IPS-20b (cell line): ENCODE measurements at regions not wholly inside any gene's neighbourhood (a gene's known extent, or its start where the extent isn't known, plus 50 kb on each side); places are given as distances from the start of the nearest gene placed in this dataset.

Experiments used
- H3K27ac ChIP-seq: one replicate; pipeline ENCODE4 v1.5.1; 2013; ENCODE audit warnings: low read length
- H3K27me3 ChIP-seq: 2 replicates; pipeline ENCODE4 v1.6.1; 2013; ENCODE audit warnings: mild to moderate bottlenecking, low read length, inconsistent platforms; ENCODE audit not compliant: insufficient read depth
- H3K36me3 ChIP-seq: 2 replicates; pipeline ENCODE4 v1.6.1; 2013; ENCODE audit warnings: low read depth, mild to moderate bottlenecking, inconsistent platforms, low read length, moderate library complexity; ENCODE audit not compliant: insufficient read depth
- H3K4me1 ChIP-seq: 2 replicates; pipeline ENCODE4 v1.6.1; 2013; ENCODE audit warnings: mild to moderate bottlenecking, control low read depth, inconsistent platforms, low read length, moderate library complexity; ENCODE audit not compliant: insufficient read depth
- H3K4me3 ChIP-seq: 2 replicates; pipeline ENCODE4 v1.5.1; 2013; ENCODE audit warnings: mild to moderate bottlenecking, low read length, inconsistent platforms
- H3K9ac ChIP-seq: 2 replicates; pipeline ENCODE4 v1.6.1; 2013; ENCODE audit warnings: low read depth, mild to moderate bottlenecking, inconsistent platforms, low read length, moderate library complexity
- H3K9me3 ChIP-seq: 2 replicates; pipeline ENCODE4 v1.6.1; 2013; ENCODE audit warnings: mild to moderate bottlenecking, low read depth, low read length, inconsistent platforms; ENCODE audit not compliant: insufficient read depth

GRCh38 chr10:84907461-84908009 lies 579.1 kb downstream of the CCSER2 start:
- H3K4me1 ChIP-seq = no peaks in the 10 kb centered on the region
- no peak overlapping the region for H3K4me3 ChIP-seq
- H3K27me3 ChIP-seq = no peaks in the 10 kb centered on the region
- no peak overlapping the region for H3K9ac ChIP-seq
- no peak overlapping the region for H3K27ac ChIP-seq
- H3K9me3 ChIP-seq = no peaks in the 10 kb centered on the region
- H3K36me3 ChIP-seq = no peaks in the 10 kb centered on the region

GRCh38 chr10:84908491-84908890 lies 580.1 kb downstream of the CCSER2 start:
- no peak overlapping the region for H3K4me3 ChIP-seq
- H3K9ac ChIP-seq = no peak overlapping the region
- H3K9me3 ChIP-seq = no peaks in the 10 kb centered on the region
- H3K27me3 ChIP-seq = no peaks in the 10 kb centered on the region
- H3K4me1 ChIP-seq = no peaks in the 10 kb centered on the region
- no peak overlapping the region for H3K27ac ChIP-seq
- no peaks in the 10 kb centered on the region for H3K36me3 ChIP-seq

DNA sequence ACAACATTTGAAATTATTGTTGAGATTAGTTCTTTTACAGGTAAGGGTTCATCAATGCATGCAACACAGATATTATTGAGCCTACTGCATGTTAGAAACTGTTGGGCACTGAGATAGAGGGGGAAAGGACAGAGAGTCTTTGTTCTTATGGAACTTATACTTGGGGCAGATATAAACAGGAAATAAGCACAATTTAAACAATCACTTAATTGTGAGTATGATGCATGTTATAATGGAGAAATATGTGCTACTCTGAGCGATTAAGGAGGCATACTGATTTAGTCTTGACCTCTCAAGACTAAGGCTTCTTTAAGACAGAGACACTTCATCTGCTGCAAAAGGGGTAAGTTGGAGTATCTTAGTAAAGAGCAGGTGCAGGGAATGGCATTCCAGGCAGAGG lies 593.3 kb downstream of the CCSER2 start:
- Histone ChIP-seq H3K9ac (no peak overlapping the region), H3K36me3 (no peaks in the 10 kb centered on the region), H3K27ac (no peak overlapping the region)

DNA sequence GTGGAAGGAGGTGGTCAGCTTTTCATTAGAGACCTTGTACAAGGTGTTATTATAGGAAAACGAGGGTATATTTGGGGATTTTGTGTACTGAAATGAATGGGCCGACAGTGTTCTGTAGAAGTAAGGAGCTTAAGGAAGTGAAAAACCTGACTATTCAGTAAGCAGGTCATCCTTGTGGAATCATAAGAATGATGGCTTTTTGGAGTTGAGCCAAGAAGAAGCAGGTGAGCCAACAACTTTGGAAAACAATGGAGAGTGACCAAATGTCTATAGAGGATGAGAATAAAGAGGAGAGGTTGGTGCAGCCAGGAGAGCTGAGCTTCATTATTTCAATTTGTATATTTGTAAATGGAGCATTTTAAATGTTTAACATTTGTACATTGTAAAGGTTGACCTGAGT lies 595.7 kb downstream of the CCSER2 start:
- Histone ChIP-seq H3K27me3 (no peaks in the 10 kb centered on the region), H3K9me3 (no peaks in the 10 kb centered on the region), H3K4me3 (no peak overlapping the region), H3K9ac (no peak overlapping the region), H3K36me3 (no peaks in the 10 kb centered on the region), H3K27ac (no peak overlapping the region), H3K4me1 (no peaks in the 10 kb centered on the region)

More for the DNA sequence above, 593.3 kb downstream of the CCSER2 start:
- Histone ChIP-seq H3K27me3 (no peaks in the 10 kb centered on the region), H3K4me1 (no peaks in the 10 kb centered on the region), H3K4me3 (no peak overlapping the region), H3K9me3 (no peaks in the 10 kb centered on the region)

DNA sequence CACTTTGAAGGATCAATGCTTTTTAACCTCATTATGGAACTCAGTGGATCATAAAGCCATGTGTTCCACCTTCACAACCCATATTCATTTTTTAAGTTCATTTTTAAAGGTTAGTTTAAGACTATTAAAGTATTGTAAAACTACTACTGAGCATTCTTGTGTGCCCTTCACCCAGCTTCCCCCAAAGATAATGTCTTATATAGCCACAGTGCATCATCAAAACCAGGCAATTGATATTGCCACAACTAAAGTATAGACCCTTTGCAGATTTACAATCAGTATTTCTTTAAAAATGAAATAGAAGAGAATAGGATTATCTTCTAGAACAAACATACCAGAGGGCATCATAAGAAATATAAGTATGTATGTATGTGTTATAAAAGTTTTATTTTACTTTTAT lies 597.1 kb downstream of the CCSER2 start:
- Histone ChIP-seq H3K4me3 (no peak overlapping the region), H3K27me3 (no peaks in the 10 kb centered on the region), H3K27ac (no peak overlapping the region), H3K9me3 (no peaks in the 10 kb centered on the region), H3K4me1 (no peaks in the 10 kb centered on the region), H3K9ac (no peak overlapping the region), H3K36me3 (no peaks in the 10 kb centered on the region)

DNA sequence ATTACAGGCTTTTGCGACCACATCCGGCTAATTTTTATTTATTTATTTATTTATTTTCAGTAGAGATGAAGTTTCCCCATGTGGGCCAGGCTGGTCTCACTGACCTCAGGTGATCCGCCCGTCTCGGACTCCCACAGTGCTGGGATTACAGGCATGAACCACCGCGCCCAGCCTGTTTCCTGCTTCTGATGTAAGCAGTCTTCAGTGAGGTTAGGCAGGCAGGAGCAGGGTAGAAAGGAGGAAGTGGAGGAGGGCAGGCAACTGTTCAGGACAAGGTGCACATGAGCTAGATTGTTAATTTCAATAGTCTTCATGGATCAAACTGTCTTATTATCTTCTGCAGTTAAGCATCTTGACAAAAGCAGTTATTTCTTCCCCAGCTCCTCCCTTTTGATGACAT lies 605.0 kb downstream of the CCSER2 start:
- no peak overlapping the region for H3K27ac ChIP-seq
- no peaks in the 10 kb centered on the region for H3K27me3 ChIP-seq
- no peaks in the 10 kb centered on the region for H3K36me3 ChIP-seq
- no peaks in the 10 kb centered on the region for H3K9me3 ChIP-seq
- no peaks in the 10 kb centered on the region for H3K4me1 ChIP-seq
- no peak overlapping the region for H3K9ac ChIP-seq
- no peak overlapping the region for H3K4me3 ChIP-seq

DNA sequence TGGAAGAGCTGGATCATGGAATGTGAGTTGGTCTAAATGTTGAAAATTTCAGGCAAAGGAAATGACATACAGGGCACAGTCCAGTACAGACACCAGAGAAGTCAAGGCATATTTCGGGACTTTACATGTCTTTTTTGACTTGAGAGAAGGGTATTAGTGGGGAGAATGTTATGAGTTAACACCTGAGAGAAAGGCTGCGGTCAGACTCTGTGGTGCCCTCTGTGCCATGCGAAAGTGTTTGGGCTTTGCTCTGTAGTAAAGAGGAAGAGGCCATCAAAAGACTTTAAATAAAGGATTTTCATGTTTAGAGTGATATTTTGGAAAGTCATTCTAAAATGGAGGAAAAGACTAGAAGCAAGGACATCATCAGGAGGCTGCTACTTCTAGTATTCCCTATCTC lies 607.4 kb downstream of the CCSER2 start:
- H3K4me3 ChIP-seq = no peak overlapping the region
- no peaks in the 10 kb centered on the region for H3K27me3 ChIP-seq
- no peaks in the 10 kb centered on the region for H3K9me3 ChIP-seq
- H3K9ac ChIP-seq = no peak overlapping the region
- no peaks in the 10 kb centered on the region for H3K36me3 ChIP-seq
- H3K27ac ChIP-seq = no peak overlapping the region
- H3K4me1 ChIP-seq = peaks cover 6% of the 10 kb centered on the region; the same call in 1 of the 2 replicates

- no peak overlapping the region for H3K4me3 ChIP-seq
Measured at GRCh38 chr10:84938117-84938905, 609.9 kb downstream of the CCSER2 start.

GRCh38 chr10:84943541-84943940 lies 615.2 kb downstream of the CCSER2 start:
- H3K4me1 ChIP-seq = peaks cover 6% of the 10 kb centered on the region; the same call in 1 of the 2 replicates
- no peak overlapping the region for H3K27ac ChIP-seq

More at GRCh38 chr10:84938117-84938905, 609.9 kb downstream of the CCSER2 start:
- H3K9me3 ChIP-seq = no peaks in the 10 kb centered on the region
- no peak overlapping the region for H3K27ac ChIP-seq
- no peaks in the 10 kb centered on the region for H3K36me3 ChIP-seq
- no peak overlapping the region for H3K9ac ChIP-seq
- peaks cover 6% of the 10 kb centered on the region; the same call in 1 of the 2 replicates for H3K4me1 ChIP-seq
- no peaks in the 10 kb centered on the region for H3K27me3 ChIP-seq

DNA sequence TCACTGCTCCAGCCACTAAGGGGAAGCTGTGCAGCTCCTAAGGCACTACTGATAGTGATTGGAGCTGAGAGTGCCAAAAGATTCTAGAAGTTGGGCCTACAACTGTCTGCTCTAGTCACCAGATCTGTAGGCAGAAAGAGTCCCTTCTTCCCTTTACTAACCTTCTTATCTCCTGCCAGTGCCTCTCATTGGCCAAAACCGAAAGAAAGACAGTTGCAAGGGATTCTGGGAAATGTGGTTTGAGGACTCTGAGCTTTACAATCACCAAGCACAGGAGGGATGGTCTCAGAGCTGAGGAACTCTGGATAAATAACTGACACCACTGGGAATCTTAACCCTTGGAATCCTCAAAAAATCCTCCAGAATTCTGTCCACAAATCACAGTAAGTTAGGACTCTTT lies 615.8 kb downstream of the CCSER2 start:
- Histone ChIP-seq H3K9me3 (no peaks in the 10 kb centered on the region), H3K4me3 (no peak overlapping the region), H3K36me3 (no peaks in the 10 kb centered on the region), H3K9ac (no peak overlapping the region), H3K27ac (no peak overlapping the region), H3K27me3 (no peaks in the 10 kb centered on the region), H3K4me1 (peaks cover 6% of the 10 kb centered on the region; the same call in 1 of the 2 replicates)

More at GRCh38 chr10:84943541-84943940, 615.2 kb downstream of the CCSER2 start:
- H3K9ac ChIP-seq = no peak overlapping the region
- H3K27me3 ChIP-seq = no peaks in the 10 kb centered on the region
- no peaks in the 10 kb centered on the region for H3K36me3 ChIP-seq
- no peaks in the 10 kb centered on the region for H3K9me3 ChIP-seq
- H3K4me3 ChIP-seq = no peak overlapping the region

DNA sequence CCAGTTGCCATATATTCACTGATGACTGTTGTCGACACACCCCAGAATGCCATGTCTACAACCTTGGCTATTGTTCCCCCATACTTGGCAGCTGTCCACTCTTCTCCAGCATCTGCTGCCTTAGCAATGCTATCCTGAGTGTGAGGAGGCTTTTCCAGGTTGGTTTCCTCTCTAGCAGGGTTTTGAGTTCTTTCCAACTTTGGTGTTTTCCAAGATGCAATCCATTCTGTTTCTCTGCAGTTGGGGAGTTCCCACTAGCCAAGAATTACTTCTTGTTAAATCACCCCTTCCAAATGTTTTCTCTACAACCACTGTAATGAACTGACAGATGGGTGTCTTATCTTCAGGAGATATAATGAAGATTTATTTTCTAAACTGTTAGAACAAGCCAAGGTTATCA lies 617.4 kb downstream of the CCSER2 start:
- H3K9me3 ChIP-seq = no peaks in the 10 kb centered on the region
- H3K36me3 ChIP-seq = no peaks in the 10 kb centered on the region
- no peaks in the 10 kb centered on the region for H3K4me1 ChIP-seq
- no peak overlapping the region for H3K27ac ChIP-seq
- no peaks in the 10 kb centered on the region for H3K27me3 ChIP-seq
- H3K4me3 ChIP-seq = no peak overlapping the region
- H3K9ac ChIP-seq = no peak overlapping the region

DNA sequence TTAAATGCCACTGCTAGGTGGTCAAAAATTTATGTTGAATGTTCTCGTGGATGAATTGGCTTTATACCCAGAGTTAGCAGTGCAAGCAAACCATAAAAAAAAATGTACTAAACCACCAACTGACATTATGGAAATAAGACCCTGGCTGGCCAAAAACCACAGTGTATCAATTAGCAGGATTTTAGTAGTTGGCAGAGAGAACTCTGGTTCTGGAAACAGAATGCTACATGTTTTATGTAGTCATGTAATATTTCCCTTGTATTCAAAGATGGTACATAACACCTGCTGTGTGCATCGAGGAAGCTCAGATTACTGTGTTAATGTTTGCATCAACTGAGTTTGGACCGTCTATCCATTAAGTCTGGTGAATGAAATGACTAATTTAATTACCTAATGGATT lies 618.5 kb downstream of the CCSER2 start:
- no peak overlapping the region for H3K9ac ChIP-seq
- no peak overlapping the region for H3K4me3 ChIP-seq
- no peak overlapping the region for H3K27ac ChIP-seq
- H3K27me3 ChIP-seq = no peaks in the 10 kb centered on the region
- no peaks in the 10 kb centered on the region for H3K36me3 ChIP-seq
- no peaks in the 10 kb centered on the region for H3K4me1 ChIP-seq
- no peaks in the 10 kb centered on the region for H3K9me3 ChIP-seq
